ENCODE measurements at regions not wholly inside any gene's neighbourhood (a gene's known extent, or its start where the extent isn't known, plus 50 kb on each side); places are given as distances from the start of the nearest gene placed in this dataset.
A peak's percentile ranks its signal among the peaks of the same experiment; 100 is the strongest.

GRCh38 chr1:96409087-96409486 is 312.5 kb upstream of the PTBP2 start:
- H4K20me1 ChIP-seq (ENCODE audit: control insufficient read depth, extremely low read depth, insufficient read depth, low read length): no peaks in the 10 kb centered on the region
- no peak overlapping the region for H3K9ac ChIP-seq (ENCODE audit: control insufficient read depth, extremely low read depth, insufficient read depth, low read length)
- DNase-seq (ENCODE audit: low read depth, low spot score): no peak
- no peaks in the 10 kb centered on the region for H3K27me3 ChIP-seq (ENCODE audit: control insufficient read depth, extremely low read depth, insufficient read depth, low read length)
- no peak overlapping the region for H3K27ac ChIP-seq (ENCODE audit: control insufficient read depth, insufficient read depth, low read length)
- H3K9me3 ChIP-seq (ENCODE audit: control insufficient read depth, low read depth, low read length): no peaks in the 10 kb centered on the region
- no peak for FAIRE-seq
- dilution Hi-C loops (cut with MboI; ENCODE audit: extremely low pct_ligation_motif_present, low sequenced_read_pairs): no loop called here
- H3K9me1 ChIP-seq (ENCODE audit: control insufficient read depth, extremely low read depth, insufficient read depth, low read length): no peaks in the 10 kb centered on the region
- no peak overlapping the region for H3K4me3 ChIP-seq (ENCODE audit: control insufficient read depth in 2 of 3, extremely low read depth in 1 of 3, insufficient read depth in 2 of 3, low read depth in 1 of 3, low read length in 3 of 3)
- H3K4me1 ChIP-seq (ENCODE audit: control insufficient read depth, extremely low read depth, insufficient read depth, low read length): peaks cover 4% of the 10 kb centered on the region
- no peaks in the 10 kb centered on the region for H3K36me3 ChIP-seq (ENCODE audit: control insufficient read depth in 2 of 2, extremely low read depth in 1 of 2, insufficient read depth in 2 of 2, low read length in 2 of 2)
- no peaks in the 10 kb centered on the region for H3K79me2 ChIP-seq (ENCODE audit: control insufficient read depth, insufficient read depth, low read length)
- H3K4me2 ChIP-seq (ENCODE audit: control insufficient read depth, extremely low read depth, insufficient read depth, low read depth, low read length): no peak overlapping the region
- TF ChIP-seq CTCF (optimal IDR thresholded peaks at IDR 0.05 in 1 of 3, IDR thresholded peaks at IDR 0.05 in 1 of 3, conservative IDR thresholded peaks at IDR 0.05 in 1 of 3; ENCODE audit: extremely low read depth in 1 of 3, insufficient read depth in 2 of 3, low read length in 3 of 3) (no peak), EZH2 (IDR thresholded peaks at IDR 0.05; ENCODE audit: low read length) (no peak)
- H2AFZ ChIP-seq (ENCODE audit: control insufficient read depth, low read length): no peak overlapping the region

GRCh38 chr1:96409689-96410088 is 311.9 kb upstream of the PTBP2 start:
- H3K9me1 ChIP-seq (ENCODE audit: control insufficient read depth, extremely low read depth, insufficient read depth, low read length): no peaks in the 10 kb centered on the region
- H3K79me2 ChIP-seq (ENCODE audit: control insufficient read depth, insufficient read depth, low read length): no peaks in the 10 kb centered on the region
- dilution Hi-C loops (cut with MboI; ENCODE audit: extremely low pct_ligation_motif_present, low sequenced_read_pairs): no loop called here
- H3K9ac ChIP-seq (ENCODE audit: control insufficient read depth, extremely low read depth, insufficient read depth, low read length): no peak overlapping the region
- no peak overlapping the region for H3K4me3 ChIP-seq (ENCODE audit: control insufficient read depth in 2 of 3, extremely low read depth in 1 of 3, insufficient read depth in 2 of 3, low read depth in 1 of 3, low read length in 3 of 3)
- no peaks in the 10 kb centered on the region for H3K9me3 ChIP-seq (ENCODE audit: control insufficient read depth, low read depth, low read length)
- peak; percentile 49 for FAIRE-seq
- no peaks in the 10 kb centered on the region for H3K36me3 ChIP-seq (ENCODE audit: control insufficient read depth in 2 of 2, extremely low read depth in 1 of 2, insufficient read depth in 2 of 2, low read length in 2 of 2)
- peaks cover 4% of the 10 kb centered on the region for H3K4me1 ChIP-seq (ENCODE audit: control insufficient read depth, extremely low read depth, insufficient read depth, low read length)
- no peak overlapping the region for H2AFZ ChIP-seq (ENCODE audit: control insufficient read depth, low read length)
- H4K20me1 ChIP-seq (ENCODE audit: control insufficient read depth, extremely low read depth, insufficient read depth, low read length): no peaks in the 10 kb centered on the region
- no peaks in the 10 kb centered on the region for H3K27me3 ChIP-seq (ENCODE audit: control insufficient read depth, extremely low read depth, insufficient read depth, low read length)
- no peak overlapping the region for H3K4me2 ChIP-seq (ENCODE audit: control insufficient read depth, extremely low read depth, insufficient read depth, low read depth, low read length)
- no peak overlapping the region for H3K27ac ChIP-seq (ENCODE audit: control insufficient read depth, insufficient read depth, low read length)
- TF ChIP-seq EZH2 (IDR thresholded peaks at IDR 0.05; ENCODE audit: low read length) (no peak), CTCF (optimal IDR thresholded peaks at IDR 0.05 in 1 of 3, IDR thresholded peaks at IDR 0.05 in 1 of 3, conservative IDR thresholded peaks at IDR 0.05 in 1 of 3; ENCODE audit: extremely low read depth in 1 of 3, insufficient read depth in 2 of 3, low read length in 3 of 3) (no peak)
- DNase-seq (ENCODE audit: low read depth, low spot score): no peak

Measured in keratinocyte (primary cell).